ENCODE measurements at regions not wholly inside any gene's neighbourhood (a gene's known extent, or its start where the extent isn't known, plus 50 kb on each side); places are given as distances from the start of the nearest gene placed in this dataset.

GRCh38 chr12:19026614-19027488 is 102.7 kb upstream of the PLEKHA5 start:
- DNase-seq (no peak), ATAC-seq (ENCODE audit: low read depth) (no peak)
- Histone ChIP-seq H3K79me2 (ENCODE audit: control insufficient read depth, insufficient read depth, low read length) (no peaks in the 10 kb centered on the region), H2AFZ (ENCODE audit: insufficient read depth, low read depth, low read length, poor library complexity, severe bottlenecking) (no peak overlapping the region), H3K4me1 (ENCODE audit: control insufficient read depth in 2 of 2, insufficient read depth in 2 of 2, low read length in 2 of 2) (no peaks in the 10 kb centered on the region), H4K20me1 (ENCODE audit: control insufficient read depth, insufficient read depth, low read length, poor library complexity, severe bottlenecking) (no peaks in the 10 kb centered on the region), H3K27ac (ENCODE audit: low read length in 2 of 2) (no peak overlapping the region), H3K4me2 (replicated peaks; ENCODE audit: low read depth, low read length, poor library complexity, severe bottlenecking) (no peak overlapping the region), H3K9me3 (ENCODE audit: control extremely low read depth in 1 of 3, control insufficient read depth in 2 of 3, insufficient read depth in 1 of 3, low read length in 2 of 3) (peaks cover 0 to 1% (median 0%) of the 10 kb centered on the region in 3 donors), H3K9ac (ENCODE audit: low read length) (no peak overlapping the region), H3K36me3 (replicated peaks in 1 of 2; ENCODE audit: control extremely low read depth in 1 of 2, control insufficient read depth in 1 of 2, extremely low read depth in 1 of 2, insufficient read depth in 2 of 2, low read length in 1 of 2) (no peaks in the 10 kb centered on the region), H3K4me3 (ENCODE audit: control extremely low read depth in 1 of 5, extremely low read depth in 1 of 5, insufficient read depth in 1 of 5, low read depth in 2 of 5, low read length in 4 of 5) (no peak overlapping the region), H3K27me3 (replicated peaks in 1 of 4; ENCODE audit: control extremely low read depth in 1 of 4, control insufficient read depth in 3 of 4, insufficient read depth in 4 of 4, low read length in 3 of 4) (no peaks in the 10 kb centered on the region)
- Mint-ChIP-seq H3K9me3 (ENCODE audit: insufficient read depth) (peaks cover under 1% of the 10 kb centered on the region), H3K27ac (no peak overlapping the region), H3K27me3 (no peaks in the 10 kb centered on the region), H3K4me1 (no peaks in the 10 kb centered on the region), H3K4me3 (no peak overlapping the region)
- intact Hi-C loops (cut with micrococcal nuclease) = no loop called here
- CTCF ChIA-PET = interaction anchor here (0.7 kb wide), 1 partner anchor 60 kb away, joined by 5 read pairs; no protein-coding TSS in a partner anchor
- POLR2A ChIA-PET = no interaction called here
- 100% methylated on average over 3 of the region's 7 CpGs for WGBS (ENCODE audit: insufficient coverage)
- TF ChIP-seq CTCF (IDR thresholded peaks at IDR 0.05) = no peak
- TF ChIP-seq EZH2 (IDR thresholded peaks at IDR 0.05; ENCODE audit: borderline replicate concordance, insufficient read depth, low read depth, low read length, poor library complexity, severe bottlenecking) = no peak

- H2AFZ ChIP-seq (ENCODE audit: insufficient read depth, low read depth, low read length, poor library complexity, severe bottlenecking) = no peak overlapping the region
- H3K9me3 Mint-ChIP-seq (ENCODE audit: insufficient read depth) = peaks cover 13% of the 10 kb centered on the region
- no peaks in the 10 kb centered on the region for H3K79me2 ChIP-seq (ENCODE audit: control insufficient read depth, insufficient read depth, low read length)
- H3K4me3 ChIP-seq (ENCODE audit: control extremely low read depth in 1 of 5, extremely low read depth in 1 of 5, insufficient read depth in 1 of 5, low read depth in 2 of 5, low read length in 4 of 5) = no peak overlapping the region
- no peak overlapping the region for H3K4me3 Mint-ChIP-seq
- H3K27me3 ChIP-seq (replicated peaks in 1 of 4; ENCODE audit: control extremely low read depth in 1 of 4, control insufficient read depth in 3 of 4, insufficient read depth in 4 of 4, low read length in 3 of 4) = no peaks in the 10 kb centered on the region
- intact Hi-C loops (cut with micrococcal nuclease) = no loop called here
- no peaks in the 10 kb centered on the region for H4K20me1 ChIP-seq (ENCODE audit: control insufficient read depth, insufficient read depth, low read length, poor library complexity, severe bottlenecking)
- H3K4me1 ChIP-seq (ENCODE audit: control insufficient read depth in 2 of 2, insufficient read depth in 2 of 2, low read length in 2 of 2) = no peaks in the 10 kb centered on the region
- ATAC-seq (ENCODE audit: low read depth) = no peak
- TF ChIP-seq CTCF (IDR thresholded peaks at IDR 0.05) (no peak), EZH2 (IDR thresholded peaks at IDR 0.05; ENCODE audit: borderline replicate concordance, insufficient read depth, low read depth, low read length, poor library complexity, severe bottlenecking) (no peak)
- WGBS (ENCODE audit: insufficient coverage) = 86% methylated on average over 1 of the region's 4 CpGs
- H3K27ac ChIP-seq (ENCODE audit: low read length in 2 of 2) = no peak overlapping the region
- ChIA-PET CTCF (no interaction called here), POLR2A (no interaction called here)
- no peak overlapping the region for H3K9ac ChIP-seq (ENCODE audit: low read length)
- H3K4me2 ChIP-seq (replicated peaks; ENCODE audit: low read depth, low read length, poor library complexity, severe bottlenecking) = no peak overlapping the region
- peaks cover 0 to 7% (median 1%) of the 10 kb centered on the region in 3 donors for H3K9me3 ChIP-seq (ENCODE audit: control extremely low read depth in 1 of 3, control insufficient read depth in 2 of 3, insufficient read depth in 1 of 3, low read length in 2 of 3)
- no peak for DNase-seq
- H3K4me1 Mint-ChIP-seq = no peaks in the 10 kb centered on the region
- no peaks in the 10 kb centered on the region for H3K27me3 Mint-ChIP-seq
- H3K36me3 ChIP-seq (replicated peaks in 1 of 2; ENCODE audit: control extremely low read depth in 1 of 2, control insufficient read depth in 1 of 2, extremely low read depth in 1 of 2, insufficient read depth in 2 of 2, low read length in 1 of 2) = no peaks in the 10 kb centered on the region
- H3K27ac Mint-ChIP-seq = no peak overlapping the region
These were observed 99.4 kb upstream of the PLEKHA5 start for GRCh38 chr12:19030180-19030579.

Data from B cell (primary cell).